ENCODE measurements at regions not wholly inside any gene's neighbourhood (a gene's known extent, or its start where the extent isn't known, plus 50 kb on each side); places are given as distances from the start of the nearest gene placed in this dataset.

DNA sequence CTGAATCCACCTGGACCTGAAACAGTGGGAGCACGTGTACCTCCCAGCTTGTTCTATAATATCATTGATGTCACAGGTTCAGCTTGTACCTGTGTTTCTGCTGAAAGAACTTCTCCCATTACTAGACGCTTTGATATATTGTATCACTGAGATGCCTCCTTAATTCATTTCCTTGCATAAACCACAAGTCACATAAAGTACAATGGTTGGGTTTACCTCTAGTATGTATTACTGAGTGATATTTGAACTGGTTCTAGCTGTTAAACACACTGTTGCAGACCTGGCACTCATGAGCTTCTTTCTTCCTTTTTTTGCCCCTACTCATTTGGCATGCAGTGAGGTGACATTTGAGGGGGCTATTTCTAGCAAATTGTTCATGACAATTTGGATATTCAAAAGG is 106.6 kb upstream of the KLF14 start:
- no peak overlapping the region for H2AFZ ChIP-seq (ENCODE audit: insufficient read depth, low read depth, low read length, poor library complexity, severe bottlenecking)
- H3K27me3 Mint-ChIP-seq: peaks cover 10% of the 10 kb centered on the region

DNA sequence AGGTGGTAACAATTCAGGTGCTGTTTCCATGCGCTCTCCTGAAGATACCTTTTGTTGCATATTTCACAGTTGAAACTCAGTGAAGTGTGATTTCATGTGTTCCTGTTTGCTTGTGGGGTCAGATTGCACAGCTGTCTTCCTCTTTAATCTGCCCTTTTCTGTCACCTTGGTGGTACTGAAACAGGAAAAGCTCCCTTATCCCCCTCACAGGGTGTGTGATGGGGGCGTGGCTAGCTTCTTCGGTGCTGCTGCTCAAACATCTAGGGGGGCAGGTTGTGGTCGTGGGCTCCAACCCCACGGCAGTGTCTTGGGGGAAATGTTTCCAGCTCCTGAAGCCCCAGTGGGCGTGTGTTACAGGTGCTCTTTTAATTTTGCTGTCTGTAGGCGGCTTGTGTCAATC is 107.4 kb upstream of the KLF14 start:
- 8% methylated on average over 4 of the region's 7 CpGs for whole genome bisulfite sequencing (ENCODE audit: insufficient coverage)
- Histone ChIP-seq H3K27ac (ENCODE audit: low read length in 2 of 2) (peak overlapping the region in 1 of 2 donors; percentile 18), H2AFZ (ENCODE audit: insufficient read depth, low read depth, low read length, poor library complexity, severe bottlenecking) (peak overlapping the region; percentile 21), H3K4me3 (ENCODE audit: control extremely low read depth in 1 of 5, extremely low read depth in 1 of 5, insufficient read depth in 1 of 5, low read depth in 2 of 5, low read length in 4 of 5) (no peak overlapping the region), H3K9ac (ENCODE audit: low read length) (no peak overlapping the region), H3K4me2 (replicated peaks; ENCODE audit: low read depth, low read length, poor library complexity, severe bottlenecking) (peak overlapping the region; percentile 60), H3K36me3 (replicated peaks in 1 of 2; ENCODE audit: control extremely low read depth in 1 of 2, control insufficient read depth in 1 of 2, extremely low read depth in 1 of 2, insufficient read depth in 2 of 2, low read length in 1 of 2) (no peaks in the 10 kb centered on the region), H3K4me1 (ENCODE audit: control insufficient read depth in 2 of 2, insufficient read depth in 2 of 2, low read length in 2 of 2) (peaks cover 12 to 13% of the 10 kb centered on the region in 2 donors), H3K27me3 (replicated peaks in 1 of 4; ENCODE audit: control extremely low read depth in 1 of 4, control insufficient read depth in 3 of 4, insufficient read depth in 4 of 4, low read length in 3 of 4) (no peaks in the 10 kb centered on the region), H3K79me2 (ENCODE audit: control insufficient read depth, insufficient read depth, low read length) (no peaks in the 10 kb centered on the region), H4K20me1 (ENCODE audit: control insufficient read depth, insufficient read depth, low read length, poor library complexity, severe bottlenecking) (no peaks in the 10 kb centered on the region), H3K9me3 (ENCODE audit: control extremely low read depth in 1 of 3, control insufficient read depth in 2 of 3, insufficient read depth in 1 of 3, low read length in 2 of 3) (peaks cover 0 to 10% (median 0%) of the 10 kb centered on the region in 3 donors)
- intact Hi-C loops (cut with micrococcal nuclease): no loop called here
- Mint-ChIP-seq H3K4me1 (peaks cover 20% of the 10 kb centered on the region), H3K4me3 (peak overlapping the region; percentile 5), H3K27me3 (peaks cover 3% of the 10 kb centered on the region), H3K27ac (peak overlapping the region; percentile 58), H3K9me3 (ENCODE audit: insufficient read depth) (no peaks in the 10 kb centered on the region)
- CTCF ChIA-PET: interaction anchor here (0.9 kb wide), 1 partner anchor 10 kb away, joined by 3 read pairs; no protein-coding TSS in a partner anchor
- peak; percentile 33 for ATAC-seq (ENCODE audit: low read depth)
- POLR2A ChIA-PET: no interaction called here
- DNase-seq: peak; percentile 52
- TF ChIP-seq, protein P1, sequence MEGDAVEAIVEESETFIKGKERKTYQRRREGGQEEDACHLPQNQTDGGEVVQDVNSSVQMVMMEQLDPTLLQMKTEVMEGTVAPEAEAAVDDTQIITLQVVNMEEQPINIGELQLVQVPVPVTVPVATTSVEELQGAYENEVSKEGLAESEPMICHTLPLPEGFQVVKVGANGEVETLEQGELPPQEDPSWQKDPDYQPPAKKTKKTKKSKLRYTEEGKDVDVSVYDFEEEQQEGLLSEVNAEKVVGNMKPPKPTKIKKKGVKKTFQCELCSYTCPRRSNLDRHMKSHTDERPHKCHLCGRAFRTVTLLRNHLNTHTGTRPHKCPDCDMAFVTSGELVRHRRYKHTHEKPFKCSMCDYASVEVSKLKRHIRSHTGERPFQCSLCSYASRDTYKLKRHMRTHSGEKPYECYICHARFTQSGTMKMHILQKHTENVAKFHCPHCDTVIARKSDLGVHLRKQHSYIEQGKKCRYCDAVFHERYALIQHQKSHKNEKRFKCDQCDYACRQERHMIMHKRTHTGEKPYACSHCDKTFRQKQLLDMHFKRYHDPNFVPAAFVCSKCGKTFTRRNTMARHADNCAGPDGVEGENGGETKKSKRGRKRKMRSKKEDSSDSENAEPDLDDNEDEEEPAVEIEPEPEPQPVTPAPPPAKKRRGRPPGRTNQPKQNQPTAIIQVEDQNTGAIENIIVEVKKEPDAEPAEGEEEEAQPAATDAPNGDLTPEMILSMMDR (IDR thresholded peaks at IDR 0.05): no peak
- no peak for TF ChIP-seq EZH2 (IDR thresholded peaks at IDR 0.05; ENCODE audit: borderline replicate concordance, insufficient read depth, low read depth, low read length, poor library complexity, severe bottlenecking)

More for the DNA sequence above, 106.6 kb upstream of the KLF14 start:
- H3K9me3 ChIP-seq (ENCODE audit: control extremely low read depth in 1 of 3, control insufficient read depth in 2 of 3, insufficient read depth in 1 of 3, low read length in 2 of 3): peaks cover 0 to 10% (median 0%) of the 10 kb centered on the region in 3 donors
- ATAC-seq (ENCODE audit: low read depth): no peak
- TF ChIP-seq, protein P1 (IDR thresholded peaks at IDR 0.05): no peak
- TF ChIP-seq EZH2 (IDR thresholded peaks at IDR 0.05; ENCODE audit: borderline replicate concordance, insufficient read depth, low read depth, low read length, poor library complexity, severe bottlenecking): no peak
- H3K9ac ChIP-seq (ENCODE audit: low read length): no peak overlapping the region
- Mint-ChIP-seq H3K9me3 (ENCODE audit: insufficient read depth) (no peaks in the 10 kb centered on the region), H3K4me3 (no peak overlapping the region), H3K27ac (no peak overlapping the region), H3K4me1 (peaks cover 20% of the 10 kb centered on the region)
- H3K27me3 ChIP-seq (replicated peaks in 1 of 4; ENCODE audit: control extremely low read depth in 1 of 4, control insufficient read depth in 3 of 4, insufficient read depth in 4 of 4, low read length in 3 of 4): no peaks in the 10 kb centered on the region
- 100% methylated on average over 1 of the region's 2 CpGs for WGBS (ENCODE audit: insufficient coverage)
- H4K20me1 ChIP-seq (ENCODE audit: control insufficient read depth, insufficient read depth, low read length, poor library complexity, severe bottlenecking): no peaks in the 10 kb centered on the region
- H3K79me2 ChIP-seq (ENCODE audit: control insufficient read depth, insufficient read depth, low read length): no peaks in the 10 kb centered on the region
- H3K36me3 ChIP-seq (replicated peaks in 1 of 2; ENCODE audit: control extremely low read depth in 1 of 2, control insufficient read depth in 1 of 2, extremely low read depth in 1 of 2, insufficient read depth in 2 of 2, low read length in 1 of 2): no peaks in the 10 kb centered on the region
- intact Hi-C loops (cut with micrococcal nuclease): no loop called here
- DNase-seq: no peak
- CTCF ChIA-PET: no interaction called here
- H3K27ac ChIP-seq (ENCODE audit: low read length in 2 of 2): no peak overlapping the region
- POLR2A ChIA-PET: no interaction called here
- no peak overlapping the region for H3K4me3 ChIP-seq (ENCODE audit: control extremely low read depth in 1 of 5, extremely low read depth in 1 of 5, insufficient read depth in 1 of 5, low read depth in 2 of 5, low read length in 4 of 5)
- H3K4me1 ChIP-seq (ENCODE audit: control insufficient read depth in 2 of 2, insufficient read depth in 2 of 2, low read length in 2 of 2): peaks cover 12 to 13% of the 10 kb centered on the region in 2 donors
- H3K4me2 ChIP-seq (replicated peaks; ENCODE audit: low read depth, low read length, poor library complexity, severe bottlenecking): no peak overlapping the region

All from B cell (primary cell).